AG04450 (cell line): ENCODE measurements at regions not wholly inside any gene's neighbourhood (a gene's known extent, or its start where the extent isn't known, plus 50 kb on each side); places are given as distances from the start of the nearest gene placed in this dataset.
"Not testable (repeated sequence)": the region's sequence is repeated elsewhere in the genome, so short reads cannot be mapped to it uniquely, and the experiment has no call there.

Source experiments
- CTCF ChIA-PET: fragments of 300-600, 350-600 bp; formaldehyde crosslinking; extraction: SDS; loops from one replicate; lab custom pipeline; 2022; ENCODE audit warnings: antibody characterized with exemption, inconsistent platforms; lab: Charles Lee
- POLR2A ChIA-PET: fragments of 350-600 bp; formaldehyde crosslinking; extraction: SDS; loops from one replicate; lab custom pipeline; 2021; ENCODE audit warnings: antibody characterized with exemption, inconsistent platforms; lab: Yijun Ruan, JAX
- DNase-seq: peaks from one replicate; pipeline ENCODE4 v3.0.0-alpha.2; 2011; ENCODE audit warnings: low read depth, low spot score
- H3K27ac ChIP-seq: one replicate; pipeline ENCODE4 v1.5.1; 2012; ENCODE audit warnings: low read depth, low read length, control low read depth
- H3K27me3 ChIP-seq: one replicate; pipeline ENCODE4 v1.6.0; 2012; ENCODE audit warnings: low read length; ENCODE audit not compliant: control insufficient read depth, insufficient read depth
- H3K4me3 ChIP-seq: 2 replicates; pipeline ENCODE4 v1.5.1; 2011; ENCODE audit warnings: mild to moderate bottlenecking, low read depth, low read length, control low read depth
- H3K9me3 ChIP-seq: 2 replicates; pipeline ENCODE4 v1.5.1; 2012; ENCODE audit warnings: low read length; ENCODE audit not compliant: control insufficient read depth, insufficient read depth
- CTCF ChIP-seq: IDR thresholded peaks from 2 replicates; pipeline ENCODE4 v1.5.1; 2011; ENCODE audit warnings: low read depth, low read length, control low read depth, inconsistent platforms

GRCh38 chr12:82300611-82301010, 57.6 kb downstream of the CCDC59 start:
- TF ChIP-seq CTCF, result no peak
- Histone ChIP-seq H3K4me3 (no peak overlapping the region), H3K27me3 (no peaks in the 10 kb centered on the region), H3K9me3 (no peaks in the 10 kb centered on the region), H3K27ac (no peak overlapping the region)
- no peak for DNase-seq
- POLR2A ChIA-PET, result no interaction called here
- CTCF ChIA-PET, result no interaction called here

- H3K27ac ChIP-seq, result no peak overlapping the region
Observed at GRCh38 chr12:82299319-82300025, 58.7 kb downstream of the CCDC59 start.

GRCh38 chr12:82290415-82290814, 67.8 kb downstream of the CCDC59 start:
- DNase-seq, result no peak
- no peaks in the 10 kb centered on the region; the same call in 1 of the 2 replicates for H3K9me3 ChIP-seq
- CTCF ChIA-PET, result no interaction called here
- no peak for TF ChIP-seq CTCF
- no peak overlapping the region for H3K4me3 ChIP-seq
- H3K27ac ChIP-seq, result no peak overlapping the region
- no peaks in the 10 kb centered on the region for H3K27me3 ChIP-seq
- POLR2A ChIA-PET, result no interaction called here

More at GRCh38 chr12:82299319-82300025, 58.7 kb downstream of the CCDC59 start:
- no peak for TF ChIP-seq CTCF
- Histone ChIP-seq H3K4me3 (no peak overlapping the region), H3K27me3 (no peaks in the 10 kb centered on the region), H3K9me3 (no peaks in the 10 kb centered on the region)
- no peak for DNase-seq
- CTCF ChIA-PET, result no interaction called here
- POLR2A ChIA-PET, result no interaction called here

GRCh38 chr12:82281335-82281734, 76.9 kb downstream of the CCDC59 start:
- H3K9me3 ChIP-seq, H3K27me3 ChIP-seq, H3K27ac ChIP-seq, H3K4me3 ChIP-seq, POLR2A ChIA-PET, DNase-seq, CTCF ChIA-PET: not testable (repeated sequence)

GRCh38 chr12:82279536-82280058, 78.6 kb downstream of the CCDC59 start:
- no peak overlapping the region for H3K27ac ChIP-seq
- CTCF ChIA-PET, result no interaction called here
- peaks cover 8% of the 10 kb centered on the region for H3K9me3 ChIP-seq
- POLR2A ChIA-PET, result no interaction called here
- no peak for TF ChIP-seq CTCF
- no peaks in the 10 kb centered on the region for H3K27me3 ChIP-seq
- no peak overlapping the region for H3K4me3 ChIP-seq
- no peak for DNase-seq
